ENCODE measurements at regions not wholly inside any gene's neighbourhood (a gene's known extent, or its start where the extent isn't known, plus 50 kb on each side); places are given as distances from the start of the nearest gene placed in this dataset.

DNA sequence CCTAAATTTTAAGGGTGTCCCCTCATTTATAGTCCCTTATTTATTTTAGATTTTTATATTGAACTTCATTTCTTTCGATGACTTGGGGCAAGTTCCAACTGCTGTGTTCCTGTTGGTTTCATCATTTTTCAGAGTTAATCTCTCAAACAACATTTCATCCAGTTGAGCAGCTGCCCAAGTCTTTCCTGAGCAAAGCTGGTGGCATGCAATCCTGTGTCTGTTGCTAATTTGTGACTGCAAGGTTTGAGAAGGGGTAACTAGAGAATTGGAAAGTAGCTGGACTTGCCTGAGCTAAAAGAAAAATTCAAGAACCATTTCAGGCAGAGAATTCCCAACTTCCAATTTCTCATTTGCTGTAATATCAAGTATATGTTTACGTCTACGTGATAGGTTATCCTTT, 881.5 kb upstream of the SLC35B3 start:
- Histone ChIP-seq H3K79me2 (ENCODE audit: control insufficient read depth, insufficient read depth, low read length) (no peaks in the 10 kb centered on the region), H3K4me3 (replicated peaks in 1 of 3; ENCODE audit: insufficient read depth in 1 of 3, low read depth in 1 of 3, low read length in 3 of 3) (no peak overlapping the region), H3K27me3 (ENCODE audit: control insufficient read depth in 2 of 2, insufficient read depth in 2 of 2, low read length in 2 of 2) (no peaks in the 10 kb centered on the region), H3K27ac (ENCODE audit: insufficient read depth, low read depth, low read length) (no peak overlapping the region), H3K4me1 (ENCODE audit: control insufficient read depth, extremely low read depth, insufficient read depth, low read length) (no peaks in the 10 kb centered on the region), H3K9ac (replicated peaks; ENCODE audit: extremely low read depth, insufficient read depth, low read length) (no peak overlapping the region), H2AFZ (ENCODE audit: low read depth, low read length) (no peak overlapping the region), H3K4me2 (ENCODE audit: insufficient read depth, low read length) (no peak overlapping the region), H3K36me3 (ENCODE audit: control insufficient read depth in 2 of 2, extremely low read depth in 1 of 2, insufficient read depth in 2 of 2, low read length in 2 of 2) (no peaks in the 10 kb centered on the region), H3K9me3 (replicated peaks; ENCODE audit: control insufficient read depth, insufficient read depth, low read length) (peaks cover 2% of the 10 kb centered on the region), H3K9me1 (replicated peaks; ENCODE audit: control insufficient read depth, extremely low read depth, insufficient read depth, low read length) (no peaks in the 10 kb centered on the region), H4K20me1 (replicated peaks; ENCODE audit: control insufficient read depth, extremely low read depth, insufficient read depth, low read length) (no peaks in the 10 kb centered on the region)
- intact Hi-C loops (cut with micrococcal nuclease), result no loop called here
- no peak for TF ChIP-seq POLR2AphosphoS5 (IDR thresholded peaks at IDR 0.05; ENCODE audit: insufficient read depth, low read depth, low read length)
- no peak for TF ChIP-seq MYC (IDR thresholded peaks at IDR 0.05; ENCODE audit: low read depth, low read length)
- TF ChIP-seq POLR2A (IDR thresholded peaks at IDR 0.05; ENCODE audit: low read depth, low read length), result no peak
- TF ChIP-seq, protein P1, sequence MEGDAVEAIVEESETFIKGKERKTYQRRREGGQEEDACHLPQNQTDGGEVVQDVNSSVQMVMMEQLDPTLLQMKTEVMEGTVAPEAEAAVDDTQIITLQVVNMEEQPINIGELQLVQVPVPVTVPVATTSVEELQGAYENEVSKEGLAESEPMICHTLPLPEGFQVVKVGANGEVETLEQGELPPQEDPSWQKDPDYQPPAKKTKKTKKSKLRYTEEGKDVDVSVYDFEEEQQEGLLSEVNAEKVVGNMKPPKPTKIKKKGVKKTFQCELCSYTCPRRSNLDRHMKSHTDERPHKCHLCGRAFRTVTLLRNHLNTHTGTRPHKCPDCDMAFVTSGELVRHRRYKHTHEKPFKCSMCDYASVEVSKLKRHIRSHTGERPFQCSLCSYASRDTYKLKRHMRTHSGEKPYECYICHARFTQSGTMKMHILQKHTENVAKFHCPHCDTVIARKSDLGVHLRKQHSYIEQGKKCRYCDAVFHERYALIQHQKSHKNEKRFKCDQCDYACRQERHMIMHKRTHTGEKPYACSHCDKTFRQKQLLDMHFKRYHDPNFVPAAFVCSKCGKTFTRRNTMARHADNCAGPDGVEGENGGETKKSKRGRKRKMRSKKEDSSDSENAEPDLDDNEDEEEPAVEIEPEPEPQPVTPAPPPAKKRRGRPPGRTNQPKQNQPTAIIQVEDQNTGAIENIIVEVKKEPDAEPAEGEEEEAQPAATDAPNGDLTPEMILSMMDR (IDR thresholded peaks at IDR 0.05; ENCODE audit: extremely low read depth in 1 of 2, insufficient read depth in 1 of 2, low read depth in 1 of 2, low read length in 2 of 2), result no peak
- no peak for TF ChIP-seq GATA2 (IDR thresholded peaks at IDR 0.05; ENCODE audit: insufficient read depth, insufficient read length, low read depth, low read length)
- TF ChIP-seq EZH2 (IDR thresholded peaks at IDR 0.05; ENCODE audit: borderline replicate concordance, low read depth, low read length, severe bottlenecking), result no peak
- no peak for TF ChIP-seq FOS (IDR thresholded peaks at IDR 0.05; ENCODE audit: borderline replicate concordance, insufficient read depth, low read length)
- TF ChIP-seq JUN (IDR thresholded peaks at IDR 0.05; ENCODE audit: borderline replicate concordance, insufficient read depth, insufficient read length, low read depth), result no peak
- no peak for TF ChIP-seq MAX (IDR thresholded peaks at IDR 0.05; ENCODE audit: insufficient read depth, insufficient read length)
- BruUV-seq (replicated peaks), result no TSS peak
- FAIRE-seq (no peak), DNase-seq (ENCODE audit: low read depth, low spot score) (no peak)
- CTCF ChIA-PET, result no interaction called here
- dilution Hi-C loops (cut with MboI; ENCODE audit: extremely low pct_ligation_motif_present, low sequenced_read_pairs), result no loop called here
- POLR2A ChIA-PET, result no interaction called here
